HL-60 (cell line): ENCODE measurements at regions not wholly inside any gene's neighbourhood (a gene's known extent, or its start where the extent isn't known, plus 50 kb on each side); places are given as distances from the start of the nearest gene placed in this dataset.

Experiments
- GABPA ChIP-seq: IDR thresholded peaks from 2 replicates; pipeline ENCODE4 v1.6.1; 2012; ENCODE audit warnings: low read depth
- POLR2AphosphoS5 ChIP-seq: IDR thresholded peaks from 2 replicates; pipeline ENCODE4 v1.6.1; 2012; ENCODE audit warnings: low read depth
- REST ChIP-seq: IDR thresholded peaks from 2 replicates; pipeline ENCODE4 v1.6.1; 2012; ENCODE audit warnings: low read depth; ENCODE audit not compliant: insufficient replicate concordance
- SPI1 ChIP-seq: IDR thresholded peaks from 2 replicates; pipeline ENCODE4 v1.6.1; 2012; ENCODE audit warnings: low read depth, mild to moderate bottlenecking, borderline replicate concordance
- TF ChIP-seq, protein P1 (sequence below): IDR thresholded peaks from one replicate; pipeline ENCODE4 v1.5.1; 2011; ENCODE audit warnings: low read length, control low read depth, inconsistent platforms; ENCODE audit not compliant: insufficient read depth

DNA sequence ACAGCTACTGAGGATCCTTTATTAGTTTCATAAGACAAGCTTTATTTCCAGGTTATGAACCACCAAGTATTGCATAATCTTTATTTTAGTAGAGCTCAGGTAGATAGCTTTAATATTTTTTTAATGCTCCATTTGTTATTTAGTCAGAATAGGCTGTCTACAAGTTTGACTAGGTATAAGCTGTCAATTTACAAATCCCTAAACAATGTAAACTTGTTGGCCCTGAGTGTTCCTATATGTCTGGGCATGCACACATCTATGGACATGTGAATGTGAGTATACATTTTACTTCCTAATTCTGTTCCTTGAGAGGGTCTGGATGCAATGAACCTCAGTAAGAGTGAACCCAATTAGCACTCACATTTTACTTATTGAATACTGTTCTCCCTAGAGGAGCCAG is 722.2 kb upstream of the PTPRD start:
- TF ChIP-seq, protein P1, sequence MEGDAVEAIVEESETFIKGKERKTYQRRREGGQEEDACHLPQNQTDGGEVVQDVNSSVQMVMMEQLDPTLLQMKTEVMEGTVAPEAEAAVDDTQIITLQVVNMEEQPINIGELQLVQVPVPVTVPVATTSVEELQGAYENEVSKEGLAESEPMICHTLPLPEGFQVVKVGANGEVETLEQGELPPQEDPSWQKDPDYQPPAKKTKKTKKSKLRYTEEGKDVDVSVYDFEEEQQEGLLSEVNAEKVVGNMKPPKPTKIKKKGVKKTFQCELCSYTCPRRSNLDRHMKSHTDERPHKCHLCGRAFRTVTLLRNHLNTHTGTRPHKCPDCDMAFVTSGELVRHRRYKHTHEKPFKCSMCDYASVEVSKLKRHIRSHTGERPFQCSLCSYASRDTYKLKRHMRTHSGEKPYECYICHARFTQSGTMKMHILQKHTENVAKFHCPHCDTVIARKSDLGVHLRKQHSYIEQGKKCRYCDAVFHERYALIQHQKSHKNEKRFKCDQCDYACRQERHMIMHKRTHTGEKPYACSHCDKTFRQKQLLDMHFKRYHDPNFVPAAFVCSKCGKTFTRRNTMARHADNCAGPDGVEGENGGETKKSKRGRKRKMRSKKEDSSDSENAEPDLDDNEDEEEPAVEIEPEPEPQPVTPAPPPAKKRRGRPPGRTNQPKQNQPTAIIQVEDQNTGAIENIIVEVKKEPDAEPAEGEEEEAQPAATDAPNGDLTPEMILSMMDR = no peak
- no peak for TF ChIP-seq POLR2AphosphoS5
- no peak for TF ChIP-seq SPI1
- no peak for TF ChIP-seq GABPA
- TF ChIP-seq REST = no peak
